ENCODE measurements at regions not wholly inside any gene's neighbourhood (a gene's known extent, or its start where the extent isn't known, plus 50 kb on each side); places are given as distances from the start of the nearest gene placed in this dataset.

DNA sequence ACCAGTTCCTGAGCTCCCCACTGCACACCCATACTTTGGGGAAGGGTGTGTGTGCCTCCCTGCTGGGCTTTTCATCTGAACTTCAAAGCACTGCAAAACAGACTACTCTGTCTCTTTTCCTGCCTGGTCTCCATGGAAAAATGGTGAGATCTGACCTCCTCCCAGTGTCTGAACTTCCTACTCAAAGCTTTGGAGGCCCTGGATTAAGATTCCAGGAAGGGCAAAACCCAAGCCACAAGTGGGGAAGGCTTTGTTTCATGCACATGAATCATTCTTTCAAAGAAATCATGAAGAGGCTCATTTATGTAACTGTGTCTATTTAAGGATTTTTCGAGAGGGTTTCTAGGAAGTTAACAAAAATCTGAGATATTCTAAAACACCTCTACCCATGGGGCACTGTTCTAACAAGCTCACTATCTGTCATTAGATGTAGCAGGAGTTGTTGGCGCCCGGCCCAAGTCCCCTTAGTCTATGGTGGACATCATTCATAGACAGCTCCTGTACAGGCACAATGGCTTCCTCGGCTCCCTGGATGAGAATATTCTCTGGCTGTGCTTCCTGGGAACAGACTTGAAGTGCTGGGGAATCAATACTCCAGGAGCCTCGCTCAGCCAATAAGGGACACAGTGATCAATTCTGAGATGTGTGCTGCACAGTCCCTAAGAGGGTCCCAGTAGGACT is 224.0 kb downstream of the KTN1 start:
- no peaks in the 10 kb centered on the region for H3K27me3 ChIP-seq (ENCODE audit: low read depth)
- in situ Hi-C loops (cut with MboI; ENCODE audit: low sequenced_read_pairs): no loop called here
- peaks cover 23% of the 10 kb centered on the region for H3K4me1 ChIP-seq
- no peak overlapping the region for H3K4me3 ChIP-seq
- peaks cover 2% of the 10 kb centered on the region for H3K9me3 ChIP-seq
- H3K36me3 ChIP-seq (replicated peaks): no peaks in the 10 kb centered on the region
- DNase-seq (ENCODE audit: low spot score in 2 of 2): no peak

DNA sequence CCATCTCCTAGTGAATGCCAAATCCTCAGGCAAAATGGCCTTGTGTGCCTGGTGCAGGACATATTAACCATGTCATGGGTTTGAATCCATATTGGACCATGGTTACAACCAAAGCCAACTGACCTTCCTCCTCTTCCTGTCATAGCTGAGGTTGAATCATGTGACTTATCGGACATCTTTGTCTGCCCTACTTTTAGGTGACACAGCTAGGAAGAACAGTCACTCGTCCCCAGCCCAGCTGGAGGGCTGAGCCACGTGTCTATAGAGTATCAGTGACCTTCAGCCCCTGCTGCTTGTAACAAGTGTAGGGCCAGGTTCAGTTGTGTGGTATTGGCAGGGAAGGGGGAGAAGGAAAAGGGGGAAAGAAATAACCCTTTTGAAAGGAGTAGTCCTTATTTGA is 225.2 kb downstream of the KTN1 start:
- no peak for DNase-seq (ENCODE audit: low spot score in 2 of 2)
- H3K36me3 ChIP-seq (replicated peaks): no peaks in the 10 kb centered on the region
- peaks cover 11% of the 10 kb centered on the region for H3K4me1 ChIP-seq
- peaks cover 2% of the 10 kb centered on the region for H3K9me3 ChIP-seq
- in situ Hi-C loops (cut with MboI; ENCODE audit: low sequenced_read_pairs): no loop called here
- no peak overlapping the region for H3K4me3 ChIP-seq
- H3K27me3 ChIP-seq (ENCODE audit: low read depth): no peaks in the 10 kb centered on the region

DNA sequence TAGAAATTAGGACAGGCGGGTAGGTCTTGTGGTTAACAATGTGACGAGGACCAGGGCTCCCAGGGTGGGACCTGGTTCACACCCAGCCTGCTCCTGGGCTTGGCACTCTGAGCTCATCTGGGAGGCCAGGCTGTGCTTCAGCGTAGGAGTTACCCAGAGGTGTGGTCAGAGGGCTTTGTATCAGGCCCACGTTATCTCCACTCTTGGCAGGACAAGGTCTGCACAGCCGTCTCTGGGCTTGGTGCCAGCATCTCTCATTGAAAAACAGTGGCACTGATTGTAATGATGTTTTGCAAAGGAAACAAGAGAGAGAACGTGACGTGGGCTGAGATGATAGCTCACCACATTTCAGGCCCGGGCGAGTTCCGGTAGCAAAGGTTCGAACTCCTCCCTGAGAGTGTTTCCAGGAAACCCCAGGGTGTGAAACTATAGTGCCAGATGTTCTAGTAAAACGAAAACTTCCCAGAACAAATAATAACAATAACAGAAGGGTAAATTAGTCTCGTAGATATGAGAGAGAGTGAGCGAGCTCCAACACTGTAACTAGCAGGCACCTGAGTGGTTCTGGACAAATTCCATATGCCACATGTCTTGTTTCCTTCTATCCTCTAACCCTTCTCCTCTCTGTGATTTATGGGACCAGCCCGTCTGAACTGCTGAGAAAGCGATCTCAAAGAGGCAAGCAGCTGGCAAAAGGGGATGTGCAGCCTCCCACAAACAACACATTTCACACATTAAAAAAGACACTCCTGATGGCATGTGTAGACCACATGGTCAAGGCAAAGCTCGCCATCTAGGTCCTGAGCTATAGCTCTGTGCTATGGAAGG is 227.3 kb downstream of the KTN1 start:
- H3K36me3 ChIP-seq (replicated peaks): no peaks in the 10 kb centered on the region
- DNase-seq (ENCODE audit: low spot score in 2 of 2): peak in 1 of 2 experiments; percentile 46
- H3K9me3 ChIP-seq: peaks cover 6% of the 10 kb centered on the region; the same call in 1 of the 2 replicates
- no peak overlapping the region for H3K4me3 ChIP-seq
- in situ Hi-C loops (cut with MboI; ENCODE audit: low sequenced_read_pairs): no loop called here
- H3K27me3 ChIP-seq (ENCODE audit: low read depth): no peaks in the 10 kb centered on the region
- peaks cover 4% of the 10 kb centered on the region; the same call in 1 of the 2 replicates for H3K4me1 ChIP-seq

DNA sequence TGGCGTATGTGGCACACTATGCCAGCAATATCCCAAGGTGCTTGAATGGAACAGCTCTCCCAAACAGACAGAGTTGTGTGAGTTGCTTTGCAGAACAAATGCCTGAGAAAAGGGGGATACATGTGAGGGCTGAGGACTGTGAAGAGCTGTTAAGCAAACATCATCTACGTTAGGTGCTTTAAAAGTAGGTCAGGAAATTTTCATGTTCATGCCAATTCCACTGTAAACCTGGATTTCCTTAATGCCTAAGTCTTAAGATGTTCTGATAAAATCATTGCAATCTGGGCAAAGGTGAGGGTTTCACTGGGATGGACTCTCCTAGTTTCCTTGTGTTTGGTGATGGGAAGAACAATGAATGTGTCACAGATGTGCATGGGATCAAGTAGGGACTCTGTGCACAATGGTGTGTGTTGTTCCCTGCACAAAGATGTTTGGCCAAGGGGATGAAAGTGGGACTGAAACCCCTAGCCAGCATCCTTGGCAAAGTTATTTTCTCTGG is 227.9 kb downstream of the KTN1 start:
- H3K27me3 ChIP-seq (ENCODE audit: low read depth): no peaks in the 10 kb centered on the region
- H3K9me3 ChIP-seq: peaks cover 6% of the 10 kb centered on the region; the same call in 1 of the 2 replicates
- no peaks in the 10 kb centered on the region for H3K36me3 ChIP-seq (replicated peaks)
- in situ Hi-C loops (cut with MboI; ENCODE audit: low sequenced_read_pairs): no loop called here
- no peak for DNase-seq (ENCODE audit: low spot score in 2 of 2)
- peaks cover 4% of the 10 kb centered on the region; the same call in 1 of the 2 replicates for H3K4me1 ChIP-seq
- H3K4me3 ChIP-seq: no peak overlapping the region

DNA sequence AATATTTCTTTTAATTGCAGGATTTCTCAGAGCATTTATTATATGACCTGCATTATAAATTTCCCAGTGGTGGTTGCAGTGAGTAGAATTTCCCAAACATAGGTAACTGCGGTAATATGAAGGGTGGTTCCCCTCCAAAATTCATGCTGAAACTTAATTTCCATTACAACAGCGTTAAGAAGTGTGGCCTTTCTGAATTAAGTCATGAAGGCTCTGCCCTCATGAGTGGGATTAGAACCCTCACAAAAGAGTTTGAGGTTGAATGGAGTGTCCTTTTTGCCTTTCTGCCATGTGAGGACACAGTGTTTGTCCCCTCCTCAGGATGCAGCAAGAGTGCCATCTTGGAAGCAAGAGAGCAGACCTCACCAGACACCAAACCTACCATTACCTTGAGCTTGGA is 233.6 kb downstream of the KTN1 start:
- no peaks in the 10 kb centered on the region for H3K27me3 ChIP-seq (ENCODE audit: low read depth)
- in situ Hi-C loops (cut with MboI; ENCODE audit: low sequenced_read_pairs): no loop called here
- peak; percentile 25 to 64 for DNase-seq (ENCODE audit: low spot score in 2 of 2)

GRCh38 chr14:55814064-55814463 is 234.1 kb downstream of the KTN1 start:
- DNase-seq (ENCODE audit: low spot score in 2 of 2): no peak
- Histone ChIP-seq H3K4me3 (no peak overlapping the region), H3K36me3 (replicated peaks) (no peaks in the 10 kb centered on the region), H3K4me1 (peaks cover 9% of the 10 kb centered on the region), H3K27me3 (ENCODE audit: low read depth) (no peaks in the 10 kb centered on the region), H3K9me3 (0 out of 2 replicates have a peak, but pooled peaks cover 4% of the 10 kb centered on the region)
- in situ Hi-C loops (cut with MboI; ENCODE audit: low sequenced_read_pairs): no loop called here

More for the DNA sequence above, 233.6 kb downstream of the KTN1 start:
- no peaks in the 10 kb centered on the region for H3K36me3 ChIP-seq (replicated peaks)
- 0 out of 2 replicates have a peak, but pooled peaks cover 4% of the 10 kb centered on the region for H3K9me3 ChIP-seq
- no peak overlapping the region for H3K4me3 ChIP-seq
- peaks cover 9% of the 10 kb centered on the region for H3K4me1 ChIP-seq

GRCh38 chr14:55814873-55815272 is 234.9 kb downstream of the KTN1 start:
- Histone ChIP-seq H3K27me3 (ENCODE audit: low read depth) (no peaks in the 10 kb centered on the region), H3K4me1 (peaks cover 9% of the 10 kb centered on the region), H3K36me3 (replicated peaks) (no peaks in the 10 kb centered on the region), H3K4me3 (no peak overlapping the region), H3K9me3 (0 out of 2 replicates have a peak, but pooled peaks cover 4% of the 10 kb centered on the region)
- in situ Hi-C loops (cut with MboI; ENCODE audit: low sequenced_read_pairs): no loop called here
- DNase-seq (ENCODE audit: low spot score in 2 of 2): no peak

DNA sequence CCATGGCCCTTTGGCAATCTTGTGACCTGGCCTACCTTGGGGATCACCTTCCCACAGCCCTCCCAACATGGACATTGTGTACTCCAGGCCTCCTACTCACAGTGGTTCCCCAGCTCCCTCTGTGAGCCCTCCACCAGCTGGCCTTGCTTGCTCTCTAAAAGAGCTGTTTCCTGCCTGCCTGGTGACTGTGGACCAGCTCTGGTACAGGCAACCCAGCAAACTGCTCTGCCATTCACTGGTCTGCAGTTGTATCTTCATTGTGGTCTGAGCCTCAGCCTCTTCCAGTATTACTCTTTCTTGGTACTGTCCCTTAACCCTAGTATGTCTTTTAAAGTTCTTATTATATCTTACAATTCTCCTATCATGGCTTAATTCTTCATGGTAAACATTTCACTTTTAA is 236.2 kb downstream of the KTN1 start:
- in situ Hi-C loops (cut with MboI; ENCODE audit: low sequenced_read_pairs): no loop called here
- Histone ChIP-seq H3K36me3 (replicated peaks) (no peaks in the 10 kb centered on the region), H3K4me1 (peaks cover 9% of the 10 kb centered on the region), H3K9me3 (0 out of 2 replicates have a peak, but pooled peaks cover 3% of the 10 kb centered on the region), H3K4me3 (no peak overlapping the region), H3K27me3 (ENCODE audit: low read depth) (no peaks in the 10 kb centered on the region)
- no peak for DNase-seq (ENCODE audit: low spot score in 2 of 2)

- no peaks in the 10 kb centered on the region for H3K27me3 ChIP-seq (ENCODE audit: low read depth)
- no peak for DNase-seq (ENCODE audit: low spot score in 2 of 2)
- peaks cover 14% of the 10 kb centered on the region for H3K4me1 ChIP-seq
- in situ Hi-C loops (cut with MboI; ENCODE audit: low sequenced_read_pairs): no loop called here
- H3K4me3 ChIP-seq: no peak overlapping the region
- no peaks in the 10 kb centered on the region; the same call in 1 of the 2 replicates for H3K9me3 ChIP-seq
- no peaks in the 10 kb centered on the region for H3K36me3 ChIP-seq (replicated peaks)
These were observed 239.8 kb downstream of the KTN1 start for GRCh38 chr14:55819610-55820304.

DNA sequence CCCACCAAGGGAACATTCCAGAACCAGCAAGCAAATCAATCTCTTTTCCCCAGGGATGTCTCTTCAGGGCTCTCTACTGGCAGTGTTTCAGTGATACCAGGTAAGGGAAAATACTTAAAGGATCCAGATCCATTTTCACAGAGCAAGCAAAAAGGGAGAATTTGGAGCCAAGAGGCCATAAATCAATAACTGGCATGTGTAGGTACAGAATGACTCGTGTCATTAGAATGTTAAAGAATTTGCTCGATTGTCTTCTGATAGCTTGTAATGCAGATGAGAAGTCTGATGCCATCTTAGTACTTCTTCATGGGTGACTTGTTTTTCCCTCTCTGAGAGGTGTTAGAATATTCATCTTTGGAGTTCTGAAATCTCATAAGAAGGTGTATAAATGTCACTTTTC is 242.9 kb downstream of the KTN1 start:
- Histone ChIP-seq H3K4me1 (peaks cover 14% of the 10 kb centered on the region), H3K36me3 (replicated peaks) (no peaks in the 10 kb centered on the region), H3K4me3 (no peak overlapping the region), H3K27me3 (ENCODE audit: low read depth) (no peaks in the 10 kb centered on the region), H3K9me3 (no peaks in the 10 kb centered on the region; the same call in 1 of the 2 replicates)
- no peak for DNase-seq (ENCODE audit: low spot score in 2 of 2)
- in situ Hi-C loops (cut with MboI; ENCODE audit: low sequenced_read_pairs): no loop called here

DNA sequence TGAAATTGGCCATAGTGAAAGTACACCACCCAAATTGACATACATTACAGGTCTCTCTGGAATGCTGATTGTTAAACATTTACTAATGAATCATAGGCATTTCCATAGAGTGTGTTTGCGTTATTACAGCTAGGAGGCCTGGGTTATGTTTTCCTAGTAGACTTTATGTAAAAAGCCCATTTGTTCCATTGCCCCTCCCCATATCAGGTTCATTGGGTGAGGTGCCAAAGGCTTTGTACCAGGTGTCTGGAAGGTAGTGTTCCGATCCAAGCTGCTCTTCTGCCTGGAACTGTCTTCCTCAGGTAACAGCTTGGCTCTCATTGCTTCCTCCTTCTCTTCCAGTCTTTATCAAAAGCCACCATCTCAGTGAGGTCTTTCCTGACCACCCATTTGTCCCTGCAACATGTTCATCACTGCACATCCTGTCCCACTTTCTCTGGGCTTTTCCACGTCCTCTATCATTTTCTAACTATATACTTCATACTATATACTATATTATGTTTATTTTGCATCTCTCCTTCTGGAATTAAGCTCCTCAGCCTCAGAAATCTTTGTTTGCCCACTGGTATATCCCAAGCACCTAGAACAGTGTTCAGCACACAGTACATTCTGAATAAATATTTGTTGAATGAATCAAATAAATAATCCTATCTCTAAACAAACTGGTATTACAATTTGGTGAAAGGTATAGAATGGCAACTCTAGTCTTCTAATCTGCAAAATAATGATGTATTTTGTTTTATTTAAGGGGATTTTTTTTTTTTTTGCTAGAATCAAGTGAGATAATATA is 252.3 kb downstream of the KTN1 start:
- in situ Hi-C loops (cut with MboI; ENCODE audit: low sequenced_read_pairs): no loop called here
- Histone ChIP-seq H3K4me3 (no peak overlapping the region), H3K27me3 (ENCODE audit: low read depth) (no peaks in the 10 kb centered on the region), H3K36me3 (replicated peaks) (no peaks in the 10 kb centered on the region), H3K4me1 (no peaks in the 10 kb centered on the region; the same call in 1 of the 2 replicates), H3K9me3 (no peaks in the 10 kb centered on the region)
- DNase-seq (ENCODE audit: low spot score in 2 of 2): no peak

GRCh38 chr14:55832974-55833373 is 253.0 kb downstream of the KTN1 start:
- Histone ChIP-seq H3K27me3 (ENCODE audit: low read depth) (no peaks in the 10 kb centered on the region), H3K9me3 (no peaks in the 10 kb centered on the region), H3K36me3 (replicated peaks) (no peaks in the 10 kb centered on the region), H3K4me3 (no peak overlapping the region), H3K4me1 (no peaks in the 10 kb centered on the region; the same call in 1 of the 2 replicates)
- DNase-seq (ENCODE audit: low spot score in 2 of 2): no peak
- in situ Hi-C loops (cut with MboI; ENCODE audit: low sequenced_read_pairs): no loop called here

- in situ Hi-C loops (cut with MboI; ENCODE audit: low sequenced_read_pairs): no loop called here
- Histone ChIP-seq H3K9me3 (no peaks in the 10 kb centered on the region), H3K4me1 (no peaks in the 10 kb centered on the region; the same call in 1 of the 2 replicates), H3K27me3 (ENCODE audit: low read depth) (no peaks in the 10 kb centered on the region), H3K4me3 (no peak overlapping the region), H3K36me3 (replicated peaks) (no peaks in the 10 kb centered on the region)
- DNase-seq (ENCODE audit: low spot score in 2 of 2): no peak
These were observed 254.4 kb downstream of the KTN1 start for GRCh38 chr14:55834390-55834789.
